WTC11 (cell line): ENCODE measurements at regions not wholly inside any gene's neighbourhood (a gene's known extent, or its start where the extent isn't known, plus 50 kb on each side); places are given as distances from the start of the nearest gene placed in this dataset.

Experiments
- ATF1 ChIP-seq: sonication (generic); formaldehyde crosslinking; IDR thresholded peaks from 2 replicates; pipeline ENCODE4 v1.8.1; 2023; ENCODE audit warnings: mild to moderate bottlenecking, moderate library complexity, missing genetic modification reagents
- NR2C2 ChIP-seq: sonication (generic); formaldehyde crosslinking; IDR thresholded peaks from 2 replicates; pipeline ENCODE4 v1.8.0; 2022; ENCODE audit warnings: mild to moderate bottlenecking, missing genetic modification reagents
- TEAD4 ChIP-seq: sonication (generic); formaldehyde crosslinking; IDR thresholded peaks from 2 replicates; pipeline ENCODE4 v1.8.0; 2022; ENCODE audit warnings: mild to moderate bottlenecking, missing genetic modification reagents
- ZNF121 ChIP-seq: sonication (generic); formaldehyde crosslinking; IDR thresholded peaks from 2 replicates; pipeline ENCODE4 v1.8.0; 2023; ENCODE audit warnings: missing genetic modification reagents
- TF ChIP-seq, protein P1 (sequence below): fragments of 200-600 bp; IDR thresholded peaks from 2 replicates; pipeline ENCODE4 v1.8.0; 2022; ENCODE audit warnings: antibody characterized with exemption
- TF ChIP-seq, protein P2 (sequence below): sonication (generic); formaldehyde crosslinking; conservative IDR thresholded peaks from 2 replicates; pipeline ENCODE4 v1.8.1; 2023; ENCODE audit warnings: mild to moderate bottlenecking, low read depth, missing genetic modification reagents, moderate library complexity
- TF ChIP-seq, protein P3 (sequence below): sonication (generic); formaldehyde crosslinking; IDR thresholded peaks from 2 replicates; pipeline ENCODE4 v1.8.1; 2023; ENCODE audit warnings: mild to moderate bottlenecking, missing genetic modification reagents

DNA sequence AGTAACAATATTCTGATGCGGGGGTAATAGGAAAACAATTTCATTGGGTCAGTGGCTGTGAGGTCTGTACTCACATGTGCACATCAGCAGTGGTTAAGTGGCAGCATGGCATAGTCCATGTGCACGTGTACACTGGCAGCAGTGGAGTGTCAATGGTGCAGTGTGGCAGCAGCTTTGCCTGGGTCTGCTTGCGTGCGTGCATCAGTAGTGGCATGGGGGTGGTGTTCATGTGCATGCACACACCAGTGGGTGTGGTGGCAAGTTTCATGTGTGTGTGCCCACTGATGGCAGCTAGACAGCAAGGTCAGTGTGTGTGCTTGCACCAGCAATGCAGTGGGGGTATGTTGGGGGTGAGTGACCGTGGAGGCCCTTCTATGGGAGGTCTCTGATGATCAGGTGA lies 581.6 kb upstream of the KLHL4 start:
- TF ChIP-seq, protein P1, sequence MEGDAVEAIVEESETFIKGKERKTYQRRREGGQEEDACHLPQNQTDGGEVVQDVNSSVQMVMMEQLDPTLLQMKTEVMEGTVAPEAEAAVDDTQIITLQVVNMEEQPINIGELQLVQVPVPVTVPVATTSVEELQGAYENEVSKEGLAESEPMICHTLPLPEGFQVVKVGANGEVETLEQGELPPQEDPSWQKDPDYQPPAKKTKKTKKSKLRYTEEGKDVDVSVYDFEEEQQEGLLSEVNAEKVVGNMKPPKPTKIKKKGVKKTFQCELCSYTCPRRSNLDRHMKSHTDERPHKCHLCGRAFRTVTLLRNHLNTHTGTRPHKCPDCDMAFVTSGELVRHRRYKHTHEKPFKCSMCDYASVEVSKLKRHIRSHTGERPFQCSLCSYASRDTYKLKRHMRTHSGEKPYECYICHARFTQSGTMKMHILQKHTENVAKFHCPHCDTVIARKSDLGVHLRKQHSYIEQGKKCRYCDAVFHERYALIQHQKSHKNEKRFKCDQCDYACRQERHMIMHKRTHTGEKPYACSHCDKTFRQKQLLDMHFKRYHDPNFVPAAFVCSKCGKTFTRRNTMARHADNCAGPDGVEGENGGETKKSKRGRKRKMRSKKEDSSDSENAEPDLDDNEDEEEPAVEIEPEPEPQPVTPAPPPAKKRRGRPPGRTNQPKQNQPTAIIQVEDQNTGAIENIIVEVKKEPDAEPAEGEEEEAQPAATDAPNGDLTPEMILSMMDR, result no peak
- no peak for TF ChIP-seq ATF1 (CRISPR knock-in tag)
- TF ChIP-seq, protein P2, sequence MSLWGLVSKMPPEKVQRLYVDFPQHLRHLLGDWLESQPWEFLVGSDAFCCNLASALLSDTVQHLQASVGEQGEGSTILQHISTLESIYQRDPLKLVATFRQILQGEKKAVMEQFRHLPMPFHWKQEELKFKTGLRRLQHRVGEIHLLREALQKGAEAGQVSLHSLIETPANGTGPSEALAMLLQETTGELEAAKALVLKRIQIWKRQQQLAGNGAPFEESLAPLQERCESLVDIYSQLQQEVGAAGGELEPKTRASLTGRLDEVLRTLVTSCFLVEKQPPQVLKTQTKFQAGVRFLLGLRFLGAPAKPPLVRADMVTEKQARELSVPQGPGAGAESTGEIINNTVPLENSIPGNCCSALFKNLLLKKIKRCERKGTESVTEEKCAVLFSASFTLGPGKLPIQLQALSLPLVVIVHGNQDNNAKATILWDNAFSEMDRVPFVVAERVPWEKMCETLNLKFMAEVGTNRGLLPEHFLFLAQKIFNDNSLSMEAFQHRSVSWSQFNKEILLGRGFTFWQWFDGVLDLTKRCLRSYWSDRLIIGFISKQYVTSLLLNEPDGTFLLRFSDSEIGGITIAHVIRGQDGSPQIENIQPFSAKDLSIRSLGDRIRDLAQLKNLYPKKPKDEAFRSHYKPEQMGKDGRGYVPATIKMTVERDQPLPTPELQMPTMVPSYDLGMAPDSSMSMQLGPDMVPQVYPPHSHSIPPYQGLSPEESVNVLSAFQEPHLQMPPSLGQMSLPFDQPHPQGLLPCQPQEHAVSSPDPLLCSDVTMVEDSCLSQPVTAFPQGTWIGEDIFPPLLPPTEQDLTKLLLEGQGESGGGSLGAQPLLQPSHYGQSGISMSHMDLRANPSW (CRISPR knock-in tag), result no peak
- no peak for TF ChIP-seq NR2C2
- TF ChIP-seq TEAD4, result no peak
- TF ChIP-seq, protein P3, sequence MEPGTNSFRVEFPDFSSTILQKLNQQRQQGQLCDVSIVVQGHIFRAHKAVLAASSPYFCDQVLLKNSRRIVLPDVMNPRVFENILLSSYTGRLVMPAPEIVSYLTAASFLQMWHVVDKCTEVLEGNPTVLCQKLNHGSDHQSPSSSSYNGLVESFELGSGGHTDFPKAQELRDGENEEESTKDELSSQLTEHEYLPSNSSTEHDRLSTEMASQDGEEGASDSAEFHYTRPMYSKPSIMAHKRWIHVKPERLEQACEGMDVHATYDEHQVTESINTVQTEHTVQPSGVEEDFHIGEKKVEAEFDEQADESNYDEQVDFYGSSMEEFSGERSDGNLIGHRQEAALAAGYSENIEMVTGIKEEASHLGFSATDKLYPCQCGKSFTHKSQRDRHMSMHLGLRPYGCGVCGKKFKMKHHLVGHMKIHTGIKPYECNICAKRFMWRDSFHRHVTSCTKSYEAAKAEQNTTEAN (CRISPR knock-in tag), result no peak
- no peak for TF ChIP-seq ZNF121
